ENCODE measurements at regions not wholly inside any gene's neighbourhood (a gene's known extent, or its start where the extent isn't known, plus 50 kb on each side); places are given as distances from the start of the nearest gene placed in this dataset.

DNA sequence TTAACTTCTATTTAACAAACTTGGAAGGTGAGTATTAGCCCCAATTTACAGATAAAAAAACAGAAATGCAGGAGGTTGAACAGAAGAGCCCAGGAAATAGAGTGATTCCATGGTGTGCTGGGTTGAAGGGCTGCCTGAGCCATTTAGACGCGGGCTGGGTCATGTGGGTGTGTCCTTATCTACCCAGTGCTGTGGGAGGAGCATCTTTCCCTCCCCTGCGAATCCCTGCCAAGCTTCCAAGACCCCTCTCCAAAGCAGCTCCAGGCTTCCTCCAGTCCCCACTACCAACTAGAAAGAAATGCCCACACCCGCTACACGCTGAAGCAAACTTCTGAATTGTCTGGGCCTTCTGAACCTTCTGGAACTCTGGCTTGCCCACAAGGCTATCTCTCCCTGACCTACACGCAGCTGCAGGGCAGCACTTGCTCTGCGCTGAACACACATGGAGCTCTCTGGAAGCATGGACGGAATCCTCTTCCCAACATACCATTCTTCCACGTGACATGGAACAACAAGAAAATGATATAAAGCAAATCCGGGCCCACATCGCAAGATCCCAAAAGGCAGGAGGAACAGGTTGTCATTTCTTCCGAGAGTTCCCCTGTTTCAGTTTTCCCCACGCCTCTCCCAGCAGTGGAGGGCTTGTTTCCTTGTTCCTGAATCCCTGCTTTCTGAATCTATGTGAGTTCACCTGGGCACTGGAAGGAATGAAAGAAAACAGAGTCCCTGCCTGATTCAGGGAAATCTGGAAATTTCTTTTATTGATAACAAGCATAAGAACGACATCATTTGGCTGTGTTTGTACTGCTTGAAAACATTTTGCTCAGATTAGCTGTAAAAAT, 562.7 kb upstream of the ID2 start:
- TF ChIP-seq, protein P1, sequence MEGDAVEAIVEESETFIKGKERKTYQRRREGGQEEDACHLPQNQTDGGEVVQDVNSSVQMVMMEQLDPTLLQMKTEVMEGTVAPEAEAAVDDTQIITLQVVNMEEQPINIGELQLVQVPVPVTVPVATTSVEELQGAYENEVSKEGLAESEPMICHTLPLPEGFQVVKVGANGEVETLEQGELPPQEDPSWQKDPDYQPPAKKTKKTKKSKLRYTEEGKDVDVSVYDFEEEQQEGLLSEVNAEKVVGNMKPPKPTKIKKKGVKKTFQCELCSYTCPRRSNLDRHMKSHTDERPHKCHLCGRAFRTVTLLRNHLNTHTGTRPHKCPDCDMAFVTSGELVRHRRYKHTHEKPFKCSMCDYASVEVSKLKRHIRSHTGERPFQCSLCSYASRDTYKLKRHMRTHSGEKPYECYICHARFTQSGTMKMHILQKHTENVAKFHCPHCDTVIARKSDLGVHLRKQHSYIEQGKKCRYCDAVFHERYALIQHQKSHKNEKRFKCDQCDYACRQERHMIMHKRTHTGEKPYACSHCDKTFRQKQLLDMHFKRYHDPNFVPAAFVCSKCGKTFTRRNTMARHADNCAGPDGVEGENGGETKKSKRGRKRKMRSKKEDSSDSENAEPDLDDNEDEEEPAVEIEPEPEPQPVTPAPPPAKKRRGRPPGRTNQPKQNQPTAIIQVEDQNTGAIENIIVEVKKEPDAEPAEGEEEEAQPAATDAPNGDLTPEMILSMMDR (IDR thresholded peaks at IDR 0.05): no peak
- no peak for TF ChIP-seq POLR2A (IDR thresholded peaks at IDR 0.05)
